Duodenal mucosa (tissue), 2 donors: ENCODE measurements at regions not wholly inside any gene's neighbourhood (a gene's known extent, or its start where the extent isn't known, plus 50 kb on each side); places are given as distances from the start of the nearest gene placed in this dataset.

Experiments used
- H3K27ac ChIP-seq: one replicate; pipeline ENCODE4 v1.7.0; 2013; ENCODE audit warnings: low read depth, low read length
- H3K27me3 ChIP-seq, 2 donors: one replicate each; pipeline ENCODE4 v1.7.0; 2013; ENCODE audit warnings: low read length in 2 of 2, control low read depth in 1 of 2; ENCODE audit not compliant: insufficient read depth in 2 of 2, control insufficient read depth in 1 of 2
- H3K36me3 ChIP-seq, 2 donors: one replicate each; pipeline ENCODE4 v1.7.0; 2013; ENCODE audit warnings: low read length in 2 of 2, control low read depth in 1 of 2; ENCODE audit not compliant: insufficient read depth in 2 of 2, control insufficient read depth in 1 of 2
- H3K4me1 ChIP-seq, 2 donors: one replicate each; pipeline ENCODE4 v1.7.0; 2013; ENCODE audit warnings: low read length in 2 of 2, control low read depth in 1 of 2; ENCODE audit not compliant: insufficient read depth in 2 of 2, control insufficient read depth in 1 of 2
- H3K4me3 ChIP-seq, 2 donors: one replicate each; pipeline ENCODE4 v1.7.0; 2013; ENCODE audit warnings: low read length in 2 of 2, low read depth in 1 of 2
- H3K9ac ChIP-seq, 2 donors: one replicate each; pipeline ENCODE4 v1.7.0; 2013; ENCODE audit warnings: low read length in 2 of 2, low read depth in 1 of 2
- H3K9me3 ChIP-seq, 2 donors: one replicate each; pipeline ENCODE4 v1.7.0; 2013; ENCODE audit warnings: low read length in 2 of 2, control low read depth in 1 of 2; ENCODE audit not compliant: control insufficient read depth in 1 of 2

DNA sequence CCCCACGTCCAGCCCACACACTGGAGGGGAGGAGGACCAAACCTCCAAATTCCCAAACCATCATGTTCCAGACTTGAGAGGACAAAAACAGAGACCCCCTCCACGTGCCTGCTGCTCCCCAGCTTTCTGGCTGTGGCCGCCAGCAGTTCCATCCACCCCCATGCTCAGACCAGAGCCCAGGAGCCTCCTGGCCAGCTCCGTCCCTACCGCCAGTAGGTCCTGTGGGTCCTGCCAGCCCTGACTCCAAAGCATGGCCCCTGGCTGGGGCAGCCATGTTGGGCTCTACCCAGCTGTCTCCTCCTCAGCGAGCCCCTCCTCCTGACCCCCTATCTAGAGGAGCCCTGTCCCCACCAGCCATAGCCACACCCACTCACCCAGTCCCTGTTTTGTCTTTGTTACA lies 227.3 kb upstream of the RTL1 start:
- H3K27me3 ChIP-seq = no peaks in the 10 kb centered on the region
- no peak overlapping the region for H3K4me3 ChIP-seq
- no peaks in the 10 kb centered on the region for H3K9me3 ChIP-seq
- H3K4me1 ChIP-seq = no peaks in the 10 kb centered on the region
- H3K36me3 ChIP-seq = no peaks in the 10 kb centered on the region
- H3K9ac ChIP-seq = no peak overlapping the region
- no peak overlapping the region for H3K27ac ChIP-seq

DNA sequence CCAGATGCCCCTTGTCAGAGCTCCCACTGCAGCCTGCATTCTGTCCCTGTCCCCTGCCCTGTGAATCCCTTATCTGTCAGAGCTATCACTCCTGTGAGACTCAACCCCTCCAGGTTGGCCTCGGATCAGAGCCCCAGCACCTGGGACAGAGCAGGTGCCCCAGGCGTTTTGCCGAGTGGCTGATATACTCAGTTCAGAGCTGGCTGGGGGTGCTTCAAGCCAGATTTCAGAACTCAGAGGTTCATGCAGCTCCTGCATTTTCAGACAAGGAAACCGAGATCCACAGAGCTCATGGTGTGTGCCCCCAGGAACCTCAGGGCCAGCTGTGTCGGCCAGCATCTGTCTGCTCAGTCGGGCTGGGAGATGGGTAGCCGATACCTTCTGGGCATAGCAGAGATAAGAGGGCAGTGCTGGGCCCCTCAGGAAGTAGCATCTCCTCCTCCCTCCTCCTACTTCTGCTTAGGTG lies 228.0 kb upstream of the RTL1 start:
- H3K27ac ChIP-seq = no peak overlapping the region
- H3K4me3 ChIP-seq = no peak overlapping the region
- no peaks in the 10 kb centered on the region for H3K9me3 ChIP-seq
- H3K4me1 ChIP-seq = no peaks in the 10 kb centered on the region
- H3K36me3 ChIP-seq = no peaks in the 10 kb centered on the region
- H3K9ac ChIP-seq = no peak overlapping the region
- no peaks in the 10 kb centered on the region for H3K27me3 ChIP-seq

- no peak overlapping the region for H3K4me3 ChIP-seq
- H3K4me1 ChIP-seq = no peaks in the 10 kb centered on the region
- no peak overlapping the region for H3K27ac ChIP-seq
- H3K27me3 ChIP-seq = no peaks in the 10 kb centered on the region
- H3K9ac ChIP-seq = no peak overlapping the region
- H3K9me3 ChIP-seq = no peaks in the 10 kb centered on the region
- no peaks in the 10 kb centered on the region for H3K36me3 ChIP-seq
These were observed 228.6 kb upstream of the RTL1 start for GRCh38 chr14:101132051-101132571.

GRCh38 chr14:101132588-101132987 lies 229.1 kb upstream of the RTL1 start:
- H3K4me1 ChIP-seq = no peaks in the 10 kb centered on the region
- no peaks in the 10 kb centered on the region for H3K27me3 ChIP-seq
- no peaks in the 10 kb centered on the region for H3K36me3 ChIP-seq
- no peak overlapping the region for H3K9ac ChIP-seq
- no peaks in the 10 kb centered on the region for H3K9me3 ChIP-seq
- no peak overlapping the region for H3K27ac ChIP-seq
- no peak overlapping the region for H3K4me3 ChIP-seq

DNA sequence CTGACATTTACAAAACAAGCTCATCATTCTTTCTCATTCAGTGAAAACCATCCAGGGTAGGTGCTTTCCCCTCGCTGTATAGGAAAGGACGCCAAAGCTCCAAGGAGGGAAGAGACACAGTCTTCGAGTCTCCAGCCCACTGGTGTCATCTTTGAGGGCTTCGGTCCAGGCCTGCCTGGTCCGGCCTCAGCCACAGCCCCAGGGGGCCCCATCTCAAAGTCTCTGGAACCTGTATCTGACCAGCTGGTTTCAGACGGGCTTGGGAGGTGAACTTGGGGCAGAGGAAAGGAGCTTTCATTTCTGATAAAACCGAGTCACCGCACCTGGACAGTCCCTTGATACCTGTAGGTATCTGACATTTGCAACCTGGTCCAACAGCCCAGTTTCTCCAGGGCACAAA lies 229.5 kb upstream of the RTL1 start:
- Histone ChIP-seq H3K9me3 (no peaks in the 10 kb centered on the region), H3K4me1 (no peaks in the 10 kb centered on the region), H3K4me3 (no peak overlapping the region), H3K27me3 (no peaks in the 10 kb centered on the region), H3K9ac (no peak overlapping the region), H3K27ac (no peak overlapping the region), H3K36me3 (no peaks in the 10 kb centered on the region)

- Histone ChIP-seq H3K27ac (no peak overlapping the region), H3K9ac (no peak overlapping the region), H3K9me3 (no peaks in the 10 kb centered on the region), H3K4me1 (no peaks in the 10 kb centered on the region), H3K36me3 (no peaks in the 10 kb centered on the region), H3K4me3 (no peak overlapping the region), H3K27me3 (no peaks in the 10 kb centered on the region)
These were observed 230.7 kb upstream of the RTL1 start for GRCh38 chr14:101134161-101134631.

DNA sequence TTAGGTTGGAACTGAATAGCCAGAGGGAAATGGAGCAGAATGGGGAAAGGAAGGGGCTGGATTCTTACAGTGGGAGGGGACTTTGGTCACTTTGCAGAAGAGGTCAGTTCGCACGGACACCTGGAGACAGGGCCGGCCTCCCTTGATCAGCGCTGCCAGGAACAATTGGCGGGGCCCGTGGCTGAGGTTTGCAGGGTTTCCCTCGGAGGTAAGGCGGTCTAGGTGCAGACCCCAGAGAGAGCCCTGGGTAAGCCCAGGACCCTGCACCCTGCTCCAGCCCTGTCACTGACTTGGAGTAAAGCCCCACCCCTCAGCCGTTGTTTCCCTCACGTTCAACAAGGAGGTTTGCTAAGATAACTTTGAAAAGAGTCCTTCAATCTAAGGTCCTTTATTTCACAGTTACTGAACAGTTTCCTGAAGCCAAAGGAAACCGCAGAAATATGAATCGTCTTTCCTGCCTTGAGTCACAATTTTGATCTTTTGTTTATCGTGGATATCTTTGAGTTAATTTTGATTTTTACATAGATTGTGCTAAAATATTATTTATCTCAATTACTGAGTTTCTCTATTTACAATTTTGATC lies 231.4 kb upstream of the RTL1 start:
- Histone ChIP-seq H3K9ac (no peak overlapping the region), H3K27me3 (no peaks in the 10 kb centered on the region), H3K4me3 (no peak overlapping the region), H3K36me3 (no peaks in the 10 kb centered on the region), H3K4me1 (no peaks in the 10 kb centered on the region), H3K27ac (no peak overlapping the region), H3K9me3 (no peaks in the 10 kb centered on the region)

DNA sequence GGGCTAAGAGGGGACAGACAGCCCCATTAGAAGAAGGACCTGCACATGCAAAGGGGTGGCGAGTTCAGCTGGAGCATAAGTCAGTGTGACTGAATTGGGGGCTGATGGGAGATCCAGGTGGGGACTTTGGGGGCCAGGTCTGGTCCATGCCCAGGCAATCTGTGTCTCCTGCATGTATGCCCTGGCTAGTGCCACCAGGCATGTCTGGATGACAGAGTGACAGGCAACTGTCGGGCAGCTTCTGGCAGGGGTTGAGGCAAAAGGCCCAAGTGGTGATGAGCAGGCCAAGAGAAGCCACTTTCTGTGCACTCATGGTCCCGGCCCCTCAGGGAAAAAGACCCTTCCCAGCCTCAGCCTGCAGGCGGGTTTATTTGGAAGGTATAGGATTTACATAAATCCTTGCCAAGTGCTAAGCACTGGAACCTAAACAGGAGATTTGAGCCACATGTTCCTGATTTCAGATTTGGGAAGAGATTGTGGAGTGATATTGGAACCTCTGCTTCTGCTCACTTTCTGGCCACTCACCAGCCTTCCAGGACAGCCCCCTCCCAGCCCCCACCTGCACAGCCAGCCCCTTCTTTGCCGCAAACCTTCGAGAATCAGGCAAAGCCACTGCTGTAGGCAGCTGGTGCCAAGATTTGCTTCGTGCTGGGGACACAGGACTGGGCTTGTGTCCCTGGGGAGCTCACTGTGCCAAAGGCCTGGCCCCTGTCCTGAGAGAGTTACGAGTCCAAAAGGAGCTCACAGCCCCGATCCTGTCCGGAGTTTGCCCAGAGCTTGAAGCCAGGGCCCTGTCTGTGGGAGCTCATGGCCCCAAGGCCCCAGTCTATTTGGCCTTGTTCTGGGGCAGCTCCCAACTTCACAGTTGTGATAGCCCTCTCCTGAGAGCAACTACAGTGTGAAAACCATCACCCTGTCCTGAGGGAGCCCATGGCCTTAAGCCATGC lies 232.5 kb upstream of the RTL1 start:
- no peaks in the 10 kb centered on the region for H3K27me3 ChIP-seq
- H3K9ac ChIP-seq = no peak overlapping the region
- no peaks in the 10 kb centered on the region for H3K36me3 ChIP-seq

GRCh38 chr14:101137234-101137633 lies 233.7 kb upstream of the RTL1 start:
- H3K9ac ChIP-seq = no peak overlapping the region
- H3K4me3 ChIP-seq = no peak overlapping the region
- H3K27ac ChIP-seq = no peak overlapping the region
- H3K4me1 ChIP-seq = no peaks in the 10 kb centered on the region
- no peaks in the 10 kb centered on the region for H3K36me3 ChIP-seq
- no peaks in the 10 kb centered on the region for H3K27me3 ChIP-seq
- peaks cover 4% of the 10 kb centered on the region in 2 donors for H3K9me3 ChIP-seq

More for the DNA sequence above, 232.5 kb upstream of the RTL1 start:
- H3K4me3 ChIP-seq = no peak overlapping the region
- peaks cover 0 to 1% of the 10 kb centered on the region in 2 donors for H3K9me3 ChIP-seq
- H3K27ac ChIP-seq = no peak overlapping the region
- no peaks in the 10 kb centered on the region for H3K4me1 ChIP-seq

GRCh38 chr14:101147848-101148247 lies 244.3 kb upstream of the RTL1 start:
- H3K4me1 ChIP-seq = no peaks in the 10 kb centered on the region
- H3K4me3 ChIP-seq = no peak overlapping the region
- no peaks in the 10 kb centered on the region for H3K27me3 ChIP-seq

More at GRCh38 chr14:101147848-101148247, 244.3 kb upstream of the RTL1 start:
- no peaks in the 10 kb centered on the region for H3K9me3 ChIP-seq
- H3K9ac ChIP-seq = no peak overlapping the region
- H3K27ac ChIP-seq = no peak overlapping the region
- no peaks in the 10 kb centered on the region for H3K36me3 ChIP-seq
